ENCODE measurements at regions not wholly inside any gene's neighbourhood (a gene's known extent, or its start where the extent isn't known, plus 50 kb on each side); places are given as distances from the start of the nearest gene placed in this dataset.

GRCh38 chr3:64939309-64939708 lies 251.5 kb upstream of the ADAMTS9 start:
- in situ Hi-C loops (cut with MboI; ENCODE audit: low pct_ligation_motif_present in 1 of 4, low pct_unique_long_range_greater_than_20kb in 1 of 4, low sequenced_read_pairs in 3 of 4) = no loop called here
- no peaks in the 10 kb centered on the region for H3K36me3 ChIP-seq
- intact Hi-C loops (cut with DNase I; ENCODE audit: low total_unique reads) = no loop called here
- WGBS, 2 donors (ENCODE audit: low coverage in 1 of 2) = 43 to 50% methylated on average over 2 of the region's 2 CpGs
- H3K4me3 ChIP-seq = no peak overlapping the region
- DNase-seq = no peak
- no peaks in the 10 kb centered on the region for H3K27me3 ChIP-seq
- no peak overlapping the region for H3K27ac ChIP-seq
- TF ChIP-seq EP300 (IDR thresholded peaks at IDR 0.05; ENCODE audit: low read depth) = no peak
- TF ChIP-seq POLR2A (IDR thresholded peaks at IDR 0.05) = no peak
- no peak for TF ChIP-seq POLR2AphosphoS5 (IDR thresholded peaks at IDR 0.05)
- TF ChIP-seq CTCF (IDR thresholded peaks at IDR 0.05) = no peak
- H3K9me3 ChIP-seq = no peaks in the 10 kb centered on the region
- peaks cover 0 to 17% (median 3%) of the 10 kb centered on the region in 4 donors for H3K4me1 ChIP-seq

GRCh38 chr3:64936556-64936955 lies 248.8 kb upstream of the ADAMTS9 start:
- DNase-seq = no peak
- intact Hi-C loops (cut with DNase I; ENCODE audit: low total_unique reads) = no loop called here
- Histone ChIP-seq H3K27ac (no peak overlapping the region), H3K4me3 (no peak overlapping the region), H3K36me3 (no peaks in the 10 kb centered on the region), H3K9me3 (peaks cover 0 to 6% of the 10 kb centered on the region in 2 donors), H3K27me3 (no peaks in the 10 kb centered on the region), H3K4me1 (peaks cover 0 to 14% (median 3%) of the 10 kb centered on the region in 4 donors)
- WGBS, 2 donors (ENCODE audit: low coverage in 1 of 2) = 70 to 89% methylated on average over 1 of the region's 1 CpG
- TF ChIP-seq POLR2AphosphoS5 (IDR thresholded peaks at IDR 0.05) = no peak
- TF ChIP-seq CTCF (IDR thresholded peaks at IDR 0.05) = no peak
- no peak for TF ChIP-seq POLR2A (IDR thresholded peaks at IDR 0.05)
- in situ Hi-C loops (cut with MboI; ENCODE audit: low pct_ligation_motif_present in 1 of 4, low pct_unique_long_range_greater_than_20kb in 1 of 4, low sequenced_read_pairs in 3 of 4) = no loop called here

GRCh38 chr3:64935971-64936370 lies 248.2 kb upstream of the ADAMTS9 start:
- 13 to 21% methylated on average over 2 of the region's 2 CpGs for WGBS, 2 donors (ENCODE audit: low coverage in 1 of 2)
- TF ChIP-seq POLR2AphosphoS5 (IDR thresholded peaks at IDR 0.05) (no peak), CTCF (IDR thresholded peaks at IDR 0.05) (no peak), POLR2A (IDR thresholded peaks at IDR 0.05) (no peak), EP300 (IDR thresholded peaks at IDR 0.05; ENCODE audit: low read depth) (no peak)

GRCh38 chr3:64932666-64933342 lies 245.0 kb upstream of the ADAMTS9 start:
- 67 to 78% methylated on average over 5 to 8 of the region's 8 CpGs for WGBS, 2 donors (ENCODE audit: low coverage in 1 of 2)
- intact Hi-C loops (cut with DNase I; ENCODE audit: low total_unique reads) = no loop called here

More at GRCh38 chr3:64935971-64936370, 248.2 kb upstream of the ADAMTS9 start:
- Histone ChIP-seq H3K4me1 (peaks cover 0 to 14% (median 3%) of the 10 kb centered on the region in 4 donors), H3K36me3 (no peaks in the 10 kb centered on the region), H3K27ac (no peak overlapping the region), H3K4me3 (no peak overlapping the region), H3K9me3 (peaks cover 0 to 6% of the 10 kb centered on the region in 2 donors), H3K27me3 (no peaks in the 10 kb centered on the region)
- intact Hi-C loops (cut with DNase I; ENCODE audit: low total_unique reads) (no loop called here), in situ Hi-C loops (cut with MboI; ENCODE audit: low pct_ligation_motif_present in 1 of 4, low pct_unique_long_range_greater_than_20kb in 1 of 4, low sequenced_read_pairs in 3 of 4) (no loop called here)
- no peak for DNase-seq

More at GRCh38 chr3:64932666-64933342, 245.0 kb upstream of the ADAMTS9 start:
- in situ Hi-C loops (cut with MboI; ENCODE audit: low pct_ligation_motif_present in 1 of 4, low pct_unique_long_range_greater_than_20kb in 1 of 4, low sequenced_read_pairs in 3 of 4) = no loop called here
- Histone ChIP-seq H3K4me3 (no peak overlapping the region), H3K27me3 (no peaks in the 10 kb centered on the region), H3K27ac (no peak overlapping the region), H3K4me1 (peaks cover 0 to 3% (median 0%) of the 10 kb centered on the region in 4 donors), H3K36me3 (no peaks in the 10 kb centered on the region), H3K9me3 (peaks cover 0 to 6% of the 10 kb centered on the region in 2 donors)
- DNase-seq = no peak
- TF ChIP-seq POLR2A (IDR thresholded peaks at IDR 0.05) (no peak), CTCF (IDR thresholded peaks at IDR 0.05) (no peak), POLR2AphosphoS5 (IDR thresholded peaks at IDR 0.05) (no peak), EP300 (IDR thresholded peaks at IDR 0.05; ENCODE audit: low read depth) (no peak)

All from transverse colon (tissue), 4 donors.